ENCODE measurements at regions not wholly inside any gene's neighbourhood (a gene's known extent, or its start where the extent isn't known, plus 50 kb on each side); places are given as distances from the start of the nearest gene placed in this dataset.

DNA sequence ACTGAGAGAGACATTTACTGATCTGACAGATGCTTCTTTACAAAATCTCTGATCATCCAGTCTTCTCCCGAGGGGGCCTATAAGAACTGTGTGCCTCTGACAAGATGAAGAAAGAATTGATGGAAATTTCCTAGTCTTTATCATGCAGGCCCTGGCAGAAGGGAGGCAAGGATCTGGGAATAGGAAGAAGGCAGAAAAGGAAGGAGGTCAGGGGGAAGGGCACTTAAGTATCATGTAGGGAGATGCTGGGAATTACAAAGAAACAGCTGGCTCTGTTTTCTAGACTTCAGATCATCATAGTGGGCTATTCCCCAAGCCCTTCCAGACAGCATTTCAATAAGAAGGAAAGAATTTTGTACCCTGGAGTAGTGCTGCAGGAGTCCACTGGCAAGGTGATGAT, 243.3 kb upstream of the MOCS1 start:
- no peak for DNase-seq (ENCODE audit: low spot score)
- no peak for ATAC-seq (ENCODE audit: low FRiP score)
- TF ChIP-seq, protein P1, sequence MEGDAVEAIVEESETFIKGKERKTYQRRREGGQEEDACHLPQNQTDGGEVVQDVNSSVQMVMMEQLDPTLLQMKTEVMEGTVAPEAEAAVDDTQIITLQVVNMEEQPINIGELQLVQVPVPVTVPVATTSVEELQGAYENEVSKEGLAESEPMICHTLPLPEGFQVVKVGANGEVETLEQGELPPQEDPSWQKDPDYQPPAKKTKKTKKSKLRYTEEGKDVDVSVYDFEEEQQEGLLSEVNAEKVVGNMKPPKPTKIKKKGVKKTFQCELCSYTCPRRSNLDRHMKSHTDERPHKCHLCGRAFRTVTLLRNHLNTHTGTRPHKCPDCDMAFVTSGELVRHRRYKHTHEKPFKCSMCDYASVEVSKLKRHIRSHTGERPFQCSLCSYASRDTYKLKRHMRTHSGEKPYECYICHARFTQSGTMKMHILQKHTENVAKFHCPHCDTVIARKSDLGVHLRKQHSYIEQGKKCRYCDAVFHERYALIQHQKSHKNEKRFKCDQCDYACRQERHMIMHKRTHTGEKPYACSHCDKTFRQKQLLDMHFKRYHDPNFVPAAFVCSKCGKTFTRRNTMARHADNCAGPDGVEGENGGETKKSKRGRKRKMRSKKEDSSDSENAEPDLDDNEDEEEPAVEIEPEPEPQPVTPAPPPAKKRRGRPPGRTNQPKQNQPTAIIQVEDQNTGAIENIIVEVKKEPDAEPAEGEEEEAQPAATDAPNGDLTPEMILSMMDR (IDR thresholded peaks at IDR 0.05), result no peak

DNA sequence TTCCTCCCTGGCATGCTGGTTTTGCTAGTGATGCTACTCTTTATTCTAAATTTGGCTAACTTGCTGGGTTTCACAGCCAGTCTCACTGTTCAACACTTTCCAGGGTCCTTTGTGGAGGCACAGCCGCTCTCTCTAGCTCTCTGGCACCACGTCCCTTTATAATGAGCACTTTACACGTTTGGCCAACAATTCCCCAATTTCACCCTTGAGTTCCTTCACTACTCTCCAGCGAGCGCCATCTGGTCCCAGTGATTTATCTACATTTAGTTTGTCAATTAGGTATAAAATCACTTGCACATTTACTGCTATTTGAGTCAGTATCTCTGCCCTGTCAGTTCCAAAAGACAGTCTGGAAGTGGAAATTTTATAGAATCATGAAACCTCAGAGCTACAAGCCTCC, 241.9 kb upstream of the MOCS1 start:
- DNase-seq (ENCODE audit: low spot score) (no peak), ATAC-seq (ENCODE audit: low FRiP score) (no peak)
- TF ChIP-seq, protein P1 (IDR thresholded peaks at IDR 0.05), result no peak

- ATAC-seq (ENCODE audit: low FRiP score) (no peak), DNase-seq (ENCODE audit: low spot score) (no peak)
- TF ChIP-seq, protein P1 (IDR thresholded peaks at IDR 0.05), result no peak
Measured at GRCh38 chr6:40172272-40172671, 238.0 kb upstream of the MOCS1 start.

DNA sequence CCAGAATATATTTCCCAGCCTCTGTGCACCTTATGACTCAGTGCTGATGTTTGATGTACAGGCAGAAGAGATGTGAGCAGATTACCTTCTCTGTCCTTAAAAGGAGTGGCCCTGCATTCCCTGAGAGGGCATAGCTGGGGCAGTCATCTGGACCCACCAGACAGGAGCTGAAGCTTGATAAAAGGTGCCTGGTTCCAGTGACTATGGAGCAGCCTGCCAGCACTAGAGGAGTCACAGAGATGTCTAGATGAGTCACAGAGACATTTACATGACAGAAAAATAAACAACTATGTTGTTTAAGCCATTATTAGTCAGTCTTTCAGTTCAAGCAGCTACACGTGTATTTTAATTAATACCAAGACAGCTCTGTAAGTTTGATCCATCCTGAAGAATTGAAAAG, 237.1 kb upstream of the MOCS1 start:
- TF ChIP-seq, protein P1 (IDR thresholded peaks at IDR 0.05), result no peak
- no peak for ATAC-seq (ENCODE audit: low FRiP score)
- no peak for DNase-seq (ENCODE audit: low spot score)

DNA sequence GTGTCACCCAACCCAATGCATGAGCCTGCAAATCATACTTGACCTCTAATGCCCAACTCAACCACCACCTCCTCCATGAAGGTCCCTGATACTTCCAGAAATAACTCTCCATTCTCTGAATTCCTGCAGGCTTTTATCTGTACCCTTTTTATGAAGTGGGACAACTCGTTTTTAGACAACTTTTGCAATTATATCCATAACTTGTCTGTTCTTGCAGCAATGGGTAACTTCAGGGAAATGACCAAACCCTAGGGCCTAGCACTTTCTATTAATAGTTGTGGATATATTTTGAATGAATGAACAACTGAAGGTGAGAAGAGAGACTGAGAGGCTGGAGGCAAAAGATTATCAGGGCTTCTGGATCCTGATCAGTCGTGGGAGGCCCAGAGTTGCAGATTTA, 236.6 kb upstream of the MOCS1 start:
- no peak for ATAC-seq (ENCODE audit: low FRiP score)
- DNase-seq (ENCODE audit: low spot score), result no peak
- TF ChIP-seq, protein P1 (IDR thresholded peaks at IDR 0.05), result no peak

DNA sequence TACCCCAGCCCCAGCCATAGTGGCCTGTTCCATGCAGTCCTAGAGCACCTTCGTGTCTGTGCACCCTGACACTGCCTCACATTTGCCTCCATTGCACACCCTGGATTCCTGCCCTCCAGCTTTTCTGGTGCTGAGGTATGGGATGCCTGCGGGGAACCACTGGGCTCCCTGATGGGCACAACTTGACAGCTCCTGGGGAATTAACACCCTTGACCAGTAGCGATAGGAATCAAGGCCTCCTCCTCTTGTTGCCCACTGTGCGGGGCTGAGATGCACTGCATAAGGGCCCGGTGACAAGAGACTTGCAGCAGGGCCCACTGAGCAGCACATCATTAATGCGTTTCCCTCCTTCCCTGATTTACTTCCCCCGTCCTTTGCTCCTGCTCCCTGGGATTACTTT, 235.6 kb upstream of the MOCS1 start:
- TF ChIP-seq, protein P1 (IDR thresholded peaks at IDR 0.05), result no peak
- no peak for ATAC-seq (ENCODE audit: low FRiP score)

DNA sequence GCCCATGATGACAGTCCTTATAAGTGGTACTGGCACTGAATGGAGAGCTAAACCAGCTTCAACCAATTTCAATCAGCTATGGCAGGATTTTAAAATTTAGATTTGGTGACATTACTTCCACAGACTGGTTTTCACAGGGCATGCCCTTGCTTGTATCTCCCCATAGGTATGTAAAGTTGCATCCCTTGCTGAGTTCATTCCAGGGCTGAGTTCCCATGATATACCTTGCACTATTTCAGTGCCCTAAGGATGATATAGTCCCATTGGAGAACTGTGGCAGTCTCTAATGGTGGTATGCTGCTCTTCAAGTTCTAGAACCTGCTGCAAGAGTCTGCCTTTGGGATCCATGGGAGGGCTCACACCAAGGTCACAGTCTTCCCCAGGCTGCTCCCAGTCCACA, 232.7 kb upstream of the MOCS1 start:
- ATAC-seq (ENCODE audit: low FRiP score), result no peak
- no peak for DNase-seq (ENCODE audit: low spot score)
- TF ChIP-seq, protein P1 (IDR thresholded peaks at IDR 0.05), result no peak

More for the DNA sequence above, 235.6 kb upstream of the MOCS1 start:
- DNase-seq (ENCODE audit: low spot score), result no peak
